Activated naive CD4-positive, alpha-beta T cell treated with anti-CD3 and anti-CD28 coated beads, Interleukin-2, amount 50 U/mL, for 16 hours (primary cell): ENCODE measurements at regions not wholly inside any gene's neighbourhood (a gene's known extent, or its start where the extent isn't known, plus 50 kb on each side); places are given as distances from the start of the nearest gene placed in this dataset.

Source experiments
- DNase-seq: peaks from one replicate; pipeline ENCODE4 v3.0.0-alpha.2; 2020

GRCh38 chr3:137061186-137061585 lies 103.4 kb downstream of the IL20RB start:
- DNase-seq, result no peak

DNA sequence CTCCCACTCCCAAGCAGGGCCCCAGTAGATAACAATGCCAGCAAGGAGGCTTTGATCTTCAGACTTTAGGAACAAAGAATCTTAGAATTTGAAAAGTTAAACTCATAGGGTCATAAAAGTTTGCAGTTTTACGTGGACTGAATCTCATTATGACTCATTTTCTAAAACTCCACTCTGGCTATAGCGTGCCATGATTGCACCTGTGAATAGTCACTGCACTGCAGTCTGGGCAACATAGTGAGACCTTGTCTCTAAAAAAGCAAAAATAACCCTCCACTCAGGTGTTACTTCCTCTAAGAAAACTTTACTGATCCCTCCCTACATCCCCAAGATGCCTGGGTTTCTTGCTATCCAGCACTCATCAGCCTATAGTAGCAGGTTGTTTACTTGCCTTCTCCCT lies 104.5 kb downstream of the IL20RB start:
- DNase-seq, result no peak

- DNase-seq, result no peak
These were observed 107.6 kb downstream of the IL20RB start for GRCh38 chr3:137065381-137065780.

DNA sequence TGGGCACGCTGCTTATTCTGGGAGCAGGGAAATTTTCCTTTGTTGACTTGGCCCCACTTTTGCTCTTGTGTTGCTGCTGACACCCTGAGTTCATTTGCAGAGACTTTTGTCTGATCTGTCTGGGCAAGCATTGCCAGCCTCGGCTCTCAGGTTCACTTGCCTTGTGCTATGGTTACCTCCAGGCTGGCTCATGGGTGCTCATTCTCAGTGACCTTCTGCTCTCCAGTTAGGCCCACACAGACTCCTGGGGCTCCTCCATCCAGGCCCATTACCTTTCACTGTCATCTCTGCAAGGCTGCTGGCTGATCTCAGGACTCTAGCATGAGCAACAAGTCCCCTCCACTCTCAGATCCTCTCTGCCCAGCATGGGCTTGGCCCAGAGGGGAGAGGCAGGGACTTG lies 108.3 kb downstream of the IL20RB start:
- DNase-seq, result no peak

GRCh38 chr3:137071104-137071503 lies 113.3 kb downstream of the IL20RB start:
- no peak for DNase-seq

DNA sequence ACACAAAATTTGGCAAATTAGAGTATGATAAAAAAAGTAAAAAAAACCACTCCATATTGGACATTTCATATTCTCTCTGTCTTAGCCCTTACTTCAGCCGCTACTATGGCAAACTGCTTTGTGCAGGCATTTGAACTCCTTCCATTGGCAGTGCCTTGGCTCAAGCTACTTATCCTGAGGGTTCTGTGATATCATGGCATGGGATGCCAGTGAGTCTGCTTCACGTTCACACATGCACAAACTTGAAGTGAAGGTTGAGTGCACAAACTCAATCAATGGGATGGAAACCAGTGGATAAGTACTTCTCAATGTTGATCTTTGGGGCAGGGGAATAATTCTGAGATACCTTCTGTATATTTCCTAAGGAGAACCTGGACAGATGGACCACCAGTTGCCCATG lies 117.2 kb downstream of the IL20RB start:
- no peak for DNase-seq

DNA sequence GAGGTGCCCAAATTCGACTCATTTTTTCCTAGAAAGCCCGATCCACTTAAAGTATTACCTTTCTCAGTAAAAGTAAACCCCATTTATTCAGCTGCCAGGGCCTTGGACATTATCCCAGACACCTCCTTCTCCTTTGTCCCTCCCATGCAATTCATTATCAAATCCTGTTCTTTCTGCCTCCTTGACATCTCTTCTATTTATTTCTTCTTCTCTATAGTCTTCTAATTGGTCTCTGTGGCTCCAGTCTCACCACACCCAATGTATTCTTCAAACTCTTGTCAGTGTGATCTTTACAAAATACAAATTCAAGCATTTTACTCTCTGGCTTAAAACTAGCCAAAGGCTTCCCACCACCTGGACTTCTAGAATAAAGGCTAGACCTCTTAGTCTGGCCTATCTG lies 120.3 kb downstream of the IL20RB start:
- DNase-seq, result no peak

DNA sequence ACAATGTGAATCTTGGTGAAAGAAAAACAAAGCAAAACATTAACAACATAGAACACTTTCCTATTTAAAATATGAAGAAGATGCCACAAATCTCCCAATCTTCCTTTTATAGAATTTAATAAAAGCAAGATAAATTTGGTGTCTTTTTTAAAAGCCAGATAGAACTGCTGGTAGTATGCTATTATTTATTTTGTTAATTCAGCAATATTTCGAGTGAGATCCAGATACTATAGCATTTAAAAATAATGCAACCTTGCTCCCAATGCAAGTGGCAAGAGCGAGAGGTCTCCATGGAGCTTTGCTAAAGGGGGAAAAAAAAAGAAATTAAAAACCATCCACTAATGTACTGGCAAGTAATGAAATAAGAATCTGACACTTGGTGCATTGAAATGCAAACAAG lies 121.8 kb downstream of the IL20RB start:
- no peak for DNase-seq

DNA sequence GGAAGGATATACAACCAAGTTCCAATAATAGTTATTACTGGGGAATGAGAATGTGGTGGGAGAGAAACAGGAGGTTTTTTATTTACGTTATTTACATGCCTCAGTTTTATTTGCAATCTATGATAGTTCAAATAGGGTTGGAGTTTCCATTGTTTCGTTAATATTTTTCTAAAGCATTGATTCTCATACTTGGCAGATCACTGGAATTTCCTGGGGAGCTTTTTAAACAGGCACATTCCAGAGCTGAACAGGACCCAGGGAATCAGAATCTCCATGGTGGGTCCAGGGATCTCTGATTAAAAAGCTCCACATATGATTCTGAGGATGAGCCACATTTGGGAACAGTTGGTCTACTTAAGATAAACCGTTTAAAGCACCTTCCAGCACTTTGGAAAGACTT lies 123.9 kb downstream of the IL20RB start:
- no peak for DNase-seq

DNA sequence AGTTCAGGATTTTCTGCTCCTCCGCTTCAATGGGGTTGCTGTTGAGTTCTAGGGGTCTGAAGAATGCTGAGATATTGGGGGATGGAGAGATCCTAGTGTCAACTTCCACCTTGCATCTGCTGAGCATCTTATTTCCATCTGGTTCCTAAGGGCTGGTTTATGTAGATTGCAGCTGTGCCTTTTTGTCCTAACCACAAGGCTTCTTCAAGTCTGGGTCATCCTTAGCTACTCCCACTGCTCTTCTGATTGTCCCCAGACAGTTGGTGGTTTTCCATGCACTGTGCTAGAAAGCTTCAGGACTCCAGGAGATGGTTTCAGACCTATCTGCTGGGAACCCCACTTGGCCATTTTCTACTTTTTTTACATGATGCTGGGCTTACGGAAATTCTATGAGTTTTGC lies 125.0 kb downstream of the IL20RB start:
- no peak for DNase-seq

DNA sequence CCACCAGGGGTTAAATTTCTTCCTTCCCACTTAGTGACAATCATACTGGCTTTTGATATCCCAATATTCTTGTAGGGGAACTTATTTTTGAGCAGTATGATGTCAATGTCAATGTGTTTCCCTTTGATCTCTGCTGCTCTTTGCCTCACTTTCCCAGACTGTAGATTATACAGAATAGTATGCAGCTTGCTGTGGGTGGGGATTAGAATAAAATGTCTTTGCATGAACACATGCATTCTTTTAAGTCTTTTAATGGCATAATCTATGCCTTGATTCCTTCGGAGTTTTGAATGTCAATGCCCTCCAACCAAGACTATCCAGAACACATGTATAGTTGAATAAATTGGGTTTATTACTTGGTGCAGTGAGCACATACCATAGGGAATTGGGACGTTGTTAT lies 125.5 kb downstream of the IL20RB start:
- DNase-seq, result no peak

DNA sequence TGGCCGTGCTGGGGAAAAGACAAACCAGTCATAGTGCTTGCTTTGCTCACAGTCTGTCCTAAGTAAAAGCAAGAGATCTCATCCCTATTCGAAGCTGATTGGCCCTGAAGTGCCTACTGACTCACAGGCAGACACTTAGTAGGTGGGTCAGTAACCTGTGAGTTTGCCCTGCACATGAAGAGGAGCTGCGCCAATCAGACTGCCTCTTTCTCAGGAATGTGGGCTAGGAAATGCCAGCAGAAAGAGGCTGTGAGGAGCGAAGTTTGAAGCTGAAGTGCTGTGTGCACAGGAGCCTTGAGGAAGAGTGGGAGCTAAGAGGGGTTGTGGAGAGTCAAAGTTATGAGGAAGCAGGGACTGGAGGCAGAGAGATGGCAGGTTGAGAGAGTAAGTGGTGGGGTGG lies 126.8 kb downstream of the IL20RB start:
- DNase-seq, result no peak

GRCh38 chr3:137097386-137097785 lies 139.6 kb downstream of the IL20RB start:
- DNase-seq, result no peak

DNA sequence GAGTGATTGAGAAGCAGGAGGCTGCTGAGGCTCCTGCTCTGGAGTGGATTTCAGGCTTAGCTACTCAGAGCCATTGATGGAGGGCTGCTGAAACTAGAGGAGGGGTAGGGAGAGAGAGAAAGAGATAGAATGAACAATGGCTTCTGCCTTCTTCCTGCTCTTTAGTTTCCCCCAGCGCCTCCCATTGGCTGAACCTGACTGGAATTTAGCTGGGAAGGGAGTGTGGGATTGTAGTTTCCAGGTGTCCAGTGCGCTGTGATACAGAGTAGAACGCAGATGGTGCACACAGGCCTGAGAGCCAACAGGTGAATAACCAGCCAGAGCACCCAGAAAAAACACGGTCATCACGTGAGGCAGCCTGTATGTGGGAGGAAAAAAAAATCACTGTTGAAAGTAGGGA lies 140.1 kb downstream of the IL20RB start:
- no peak for DNase-seq

DNA sequence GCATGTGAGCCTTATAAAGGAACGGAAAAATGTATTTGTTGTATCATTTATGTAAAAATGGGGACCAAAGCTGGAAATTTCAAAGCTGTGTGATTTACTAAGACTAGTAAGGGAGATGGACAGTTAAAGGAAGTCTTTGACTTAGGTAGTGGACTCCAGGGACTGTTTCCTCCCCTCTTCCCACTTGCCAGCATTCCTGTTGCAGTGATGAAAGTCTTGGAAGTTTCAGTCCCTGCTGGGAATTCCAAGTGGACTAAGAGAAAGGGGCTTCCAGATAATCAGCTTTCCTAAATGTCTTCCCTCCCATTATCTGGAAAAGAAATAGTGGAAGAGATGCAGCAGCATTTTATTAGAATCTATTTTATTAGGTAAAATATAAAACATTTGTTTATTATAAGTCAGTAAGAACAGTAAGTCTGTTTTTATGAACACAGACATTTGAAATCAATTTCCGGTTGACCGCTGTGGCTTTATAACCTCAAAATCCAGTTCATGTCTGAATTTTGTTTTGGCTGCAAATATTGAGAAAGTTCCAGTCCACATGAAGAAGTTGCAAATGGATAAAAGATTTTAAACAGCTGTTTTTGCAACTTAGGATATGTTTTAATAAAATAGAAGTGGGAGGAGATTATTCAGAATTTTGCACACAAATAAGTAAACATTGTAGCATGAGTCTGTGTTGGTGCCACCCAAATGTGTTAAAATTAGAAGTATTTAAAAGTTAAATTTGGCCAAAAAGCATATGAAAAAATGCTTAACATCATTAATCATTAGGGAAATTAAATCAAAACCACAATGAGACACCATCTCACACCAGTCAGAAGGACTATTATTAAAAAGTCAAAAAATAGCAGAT lies 141.8 kb downstream of the IL20RB start:
- no peak for DNase-seq

DNA sequence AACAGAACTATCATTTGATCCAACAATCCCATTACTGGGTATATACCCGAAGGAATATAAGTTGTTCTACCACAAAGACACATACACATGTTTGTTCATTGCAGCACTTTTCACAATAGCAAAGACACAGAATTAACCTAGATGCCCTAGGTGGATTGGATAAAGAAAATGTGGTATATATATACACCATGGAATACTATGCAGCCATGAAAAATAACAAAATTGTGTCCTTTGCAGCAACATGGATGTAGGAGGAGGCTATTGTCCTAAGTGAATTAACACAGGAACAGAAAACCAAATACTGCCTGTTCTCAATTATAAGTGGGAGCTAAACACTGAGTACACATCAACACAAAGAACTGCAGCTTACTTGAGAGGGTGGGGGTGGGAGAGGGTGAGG lies 142.5 kb downstream of the IL20RB start:
- DNase-seq, result no peak

DNA sequence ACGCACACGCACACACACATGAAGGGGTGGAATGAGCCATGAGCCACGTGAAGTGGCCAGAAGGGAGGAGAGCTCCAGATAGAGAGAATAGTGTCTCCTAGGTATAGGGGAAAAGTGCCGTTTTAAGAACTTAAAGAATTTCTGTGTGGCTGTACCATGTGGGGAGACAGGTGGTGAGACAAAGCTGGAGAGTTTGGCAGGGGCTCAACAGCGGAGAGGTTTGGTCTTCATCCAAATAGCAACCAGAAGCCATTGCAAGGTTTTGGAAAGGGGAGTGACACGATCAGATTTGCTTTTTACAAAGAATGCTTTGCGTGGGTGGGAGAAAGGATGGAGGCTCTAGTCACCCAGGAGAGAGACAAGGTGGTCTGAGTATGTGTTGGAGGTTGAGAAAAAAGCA lies 146.0 kb downstream of the IL20RB start:
- DNase-seq, result no peak

GRCh38 chr3:137105277-137105977 lies 147.6 kb downstream of the IL20RB start:
- no peak for DNase-seq

- no peak for DNase-seq
These were observed 148.9 kb downstream of the IL20RB start for GRCh38 chr3:137106612-137107240.

GRCh38 chr3:137108699-137109440 lies 151.1 kb downstream of the IL20RB start:
- no peak for DNase-seq

- DNase-seq, result no peak
These were observed 152.7 kb downstream of the IL20RB start for GRCh38 chr3:137110392-137110996.

GRCh38 chr3:137111497-137111896 lies 153.7 kb downstream of the IL20RB start:
- no peak for DNase-seq

- no peak for DNase-seq
These were observed 158.8 kb downstream of the IL20RB start for GRCh38 chr3:137116619-137117018.
